GM12865 (cell line): ENCODE measurements at regions not wholly inside any gene's neighbourhood (a gene's known extent, or its start where the extent isn't known, plus 50 kb on each side); places are given as distances from the start of the nearest gene placed in this dataset.

Source experiments
- DNase-seq: peaks from one replicate; pipeline ENCODE4 v3.0.0; 2010; ENCODE audit warnings: low read depth
- H3K4me3 ChIP-seq: 2 replicates; pipeline ENCODE4 v1.5.1; 2011; ENCODE audit warnings: mild to moderate bottlenecking, low read depth, low read length, control low read depth
- CTCF ChIP-seq: IDR thresholded peaks from 2 replicates; pipeline ENCODE4 v1.5.1; 2011; ENCODE audit warnings: low read length, control low read depth, low read depth, inconsistent platforms; ENCODE audit not compliant: insufficient read depth; ENCODE audit errors: missing control alignments

GRCh38 chr16:5971106-5971505, 873.5 kb upstream of the EEF2KMT start:
- no peak for TF ChIP-seq CTCF
- DNase-seq, result no peak
- H3K4me3 ChIP-seq, result no peak overlapping the region

- TF ChIP-seq CTCF, result no peak
- no peak for DNase-seq
- no peak overlapping the region for H3K4me3 ChIP-seq
These were observed 868.4 kb upstream of the EEF2KMT start for GRCh38 chr16:5966004-5966403.

GRCh38 chr16:5965321-5965720, 867.7 kb upstream of the EEF2KMT start:
- no peak for DNase-seq
- no peak overlapping the region for H3K4me3 ChIP-seq
- TF ChIP-seq CTCF, result no peak

GRCh38 chr16:5951486-5951885, 853.9 kb upstream of the EEF2KMT start:
- no peak for DNase-seq
- no peak for TF ChIP-seq CTCF
- H3K4me3 ChIP-seq, result no peak overlapping the region

- H3K4me3 ChIP-seq, result no peak overlapping the region
- DNase-seq, result no peak
- no peak for TF ChIP-seq CTCF
These were observed 847.4 kb upstream of the EEF2KMT start for GRCh38 chr16:5944971-5945370.

- TF ChIP-seq CTCF, result no peak
- no peak for DNase-seq
- H3K4me3 ChIP-seq, result no peak overlapping the region
These were observed 841.0 kb upstream of the EEF2KMT start for GRCh38 chr16:5938607-5939006.

GRCh38 chr16:5932906-5933305, 835.3 kb upstream of the EEF2KMT start:
- DNase-seq, result no peak
- H3K4me3 ChIP-seq, result no peak overlapping the region
- TF ChIP-seq CTCF, result no peak
